Erythroblast (primary cell): ENCODE measurements at regions not wholly inside any gene's neighbourhood (a gene's known extent, or its start where the extent isn't known, plus 50 kb on each side); places are given as distances from the start of the nearest gene placed in this dataset.

Experiments used
- GATA1 ChIP-seq: IDR thresholded peaks from 2 replicates; pipeline ENCODE4 v1.6.1; 2011; ENCODE audit warnings: low read depth, mild to moderate bottlenecking, control low read depth, low read length, moderate library complexity
- POLR2A ChIP-seq: IDR thresholded peaks from 2 replicates; pipeline ENCODE4 v1.6.1; 2011; ENCODE audit warnings: mild to moderate bottlenecking, low read length

DNA sequence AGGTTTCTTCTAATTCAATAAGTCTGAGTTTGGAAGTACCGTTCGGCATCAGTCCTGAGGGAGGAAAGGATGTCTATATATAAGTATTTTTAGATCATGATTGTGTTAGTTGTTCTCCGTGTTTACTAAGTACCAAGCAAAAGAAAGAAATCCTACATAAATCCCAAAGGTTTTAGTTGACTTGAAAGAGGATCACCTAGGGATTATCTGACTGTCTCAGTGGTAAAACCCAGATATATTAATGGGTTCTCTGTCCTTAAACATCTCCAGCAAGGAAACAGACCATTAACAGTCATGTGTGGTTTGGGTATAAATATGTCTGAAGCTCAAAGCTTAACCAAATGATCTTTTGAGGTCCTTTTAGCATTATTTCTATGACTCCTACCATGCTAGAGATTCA is 207.1 kb upstream of the RASGEF1B start:
- no peak for TF ChIP-seq POLR2A
- no peak for TF ChIP-seq GATA1
